ENCODE measurements at regions not wholly inside any gene's neighbourhood (a gene's known extent, or its start where the extent isn't known, plus 50 kb on each side); places are given as distances from the start of the nearest gene placed in this dataset.
"Not testable (repeated sequence)": the region's sequence is repeated elsewhere in the genome, so short reads cannot be mapped to it uniquely, and the experiment has no call there.

DNA sequence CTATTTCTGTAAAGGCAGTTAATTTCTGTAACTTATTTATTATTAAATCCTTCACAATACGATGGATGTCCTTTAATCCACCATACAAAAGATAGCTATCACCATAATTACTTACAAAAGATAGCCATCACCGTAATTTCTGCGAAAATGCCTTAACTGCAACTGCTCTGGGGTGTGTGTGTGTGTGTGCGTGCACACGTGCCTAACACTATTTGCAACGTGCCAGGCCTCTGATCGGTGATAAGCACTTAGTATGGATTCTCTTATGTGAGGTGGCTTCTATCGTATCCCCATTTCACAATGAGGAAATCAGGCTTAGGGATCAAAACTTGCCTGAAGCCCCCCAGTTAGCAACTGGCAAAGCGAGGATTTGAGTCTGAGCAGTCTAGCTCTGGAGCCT lies 67.1 kb upstream of the RBM24 start:
- Histone ChIP-seq H2BK20ac (ENCODE audit: low read depth, low read length, poor library complexity, severe bottlenecking) (no peak overlapping the region), H2BK120ac (ENCODE audit: low read depth, low read length, poor library complexity, severe bottlenecking) (no peak overlapping the region), H3K27me3 (ENCODE audit: insufficient read depth, low read length) (no peaks in the 10 kb centered on the region), H2AK5ac (ENCODE audit: insufficient read length, low read length) (no peak overlapping the region), H3K4me1 (ENCODE audit: insufficient read depth, low read length) (no peaks in the 10 kb centered on the region), H3K27ac (ENCODE audit: insufficient read length, low read depth, low read length) (no peak overlapping the region), H2AFZ (ENCODE audit: low read length) (no peak overlapping the region), H3K23me2 (ENCODE audit: insufficient read length, low read depth, low read length, poor library complexity, severe bottlenecking) (no peaks in the 10 kb centered on the region), H4K20me1 (ENCODE audit: control insufficient read depth, insufficient read depth, insufficient read length) (no peaks in the 10 kb centered on the region), H2BK5ac (ENCODE audit: insufficient read length, low read length) (no peak overlapping the region), H4K91ac (ENCODE audit: insufficient read length, low read depth, low read length) (no peak overlapping the region), H3T11ph (ENCODE audit: low read length) (no peak overlapping the region), H3K4me2 (ENCODE audit: insufficient read depth, insufficient read length, low read length) (no peak overlapping the region), H4K8ac (replicated peaks; ENCODE audit: insufficient read length, low read depth, low read length) (no peak overlapping the region), H3K18ac (ENCODE audit: insufficient read length, low read depth, low read length) (no peak overlapping the region), H3K56ac (ENCODE audit: insufficient read length, low read depth, low read length) (no peak overlapping the region), H2BK12ac (ENCODE audit: insufficient read length, low read depth, low read length) (no peak overlapping the region), H3K9me3 (ENCODE audit: control insufficient read depth, low read depth, low read length) (no peaks in the 10 kb centered on the region), H3K14ac (ENCODE audit: insufficient read depth, low read length) (no peak overlapping the region), H2BK15ac (ENCODE audit: low read depth, low read length) (no peak overlapping the region), H3K4ac (ENCODE audit: low read depth, low read length) (no peak overlapping the region), H3K79me1 (ENCODE audit: insufficient read depth, low read depth, low read length, poor library complexity, severe bottlenecking) (no peaks in the 10 kb centered on the region), H3K9ac (ENCODE audit: extremely low read depth, insufficient read length, low read length) (no peak overlapping the region), H4K5ac (ENCODE audit: insufficient read length, low read depth, low read length) (no peak overlapping the region), H3K79me2 (ENCODE audit: insufficient read depth, low read length) (no peaks in the 10 kb centered on the region), H3K23ac (ENCODE audit: insufficient read length, low read depth, low read length) (no peak overlapping the region)
- no peak overlapping the region for H3K4me3 Mint-ChIP-seq
- no peaks in the 10 kb centered on the region; the same call in 1 of the 2 replicates for H3K27me3 Mint-ChIP-seq (ENCODE audit: low read depth)
- 100% methylated on average over 1 of the region's 9 CpGs for WGBS (ENCODE audit: extremely low coverage, insufficient read length, low lambda C conversion rate)
- peaks cover 11 to 17% of the 10 kb centered on the region in 2 experiments for H3K9me3 Mint-ChIP-seq
- no peak for DNase-seq
- no peak overlapping the region for H3K27ac Mint-ChIP-seq
- peaks cover 0 to 12% (median 1%) of the 10 kb centered on the region in 3 experiments; a peak in 4 of 7 replicates for H3K36me3 Mint-ChIP-seq (ENCODE audit: insufficient read depth in 1 of 3, low read depth in 3 of 3)
- TF ChIP-seq, protein P1, sequence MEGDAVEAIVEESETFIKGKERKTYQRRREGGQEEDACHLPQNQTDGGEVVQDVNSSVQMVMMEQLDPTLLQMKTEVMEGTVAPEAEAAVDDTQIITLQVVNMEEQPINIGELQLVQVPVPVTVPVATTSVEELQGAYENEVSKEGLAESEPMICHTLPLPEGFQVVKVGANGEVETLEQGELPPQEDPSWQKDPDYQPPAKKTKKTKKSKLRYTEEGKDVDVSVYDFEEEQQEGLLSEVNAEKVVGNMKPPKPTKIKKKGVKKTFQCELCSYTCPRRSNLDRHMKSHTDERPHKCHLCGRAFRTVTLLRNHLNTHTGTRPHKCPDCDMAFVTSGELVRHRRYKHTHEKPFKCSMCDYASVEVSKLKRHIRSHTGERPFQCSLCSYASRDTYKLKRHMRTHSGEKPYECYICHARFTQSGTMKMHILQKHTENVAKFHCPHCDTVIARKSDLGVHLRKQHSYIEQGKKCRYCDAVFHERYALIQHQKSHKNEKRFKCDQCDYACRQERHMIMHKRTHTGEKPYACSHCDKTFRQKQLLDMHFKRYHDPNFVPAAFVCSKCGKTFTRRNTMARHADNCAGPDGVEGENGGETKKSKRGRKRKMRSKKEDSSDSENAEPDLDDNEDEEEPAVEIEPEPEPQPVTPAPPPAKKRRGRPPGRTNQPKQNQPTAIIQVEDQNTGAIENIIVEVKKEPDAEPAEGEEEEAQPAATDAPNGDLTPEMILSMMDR (conservative IDR thresholded peaks at IDR 0.05): no peak
- H3K4me1 Mint-ChIP-seq: peaks cover 4 to 7% of the 10 kb centered on the region in 2 experiments; a peak in 3 of 4 replicates

DNA sequence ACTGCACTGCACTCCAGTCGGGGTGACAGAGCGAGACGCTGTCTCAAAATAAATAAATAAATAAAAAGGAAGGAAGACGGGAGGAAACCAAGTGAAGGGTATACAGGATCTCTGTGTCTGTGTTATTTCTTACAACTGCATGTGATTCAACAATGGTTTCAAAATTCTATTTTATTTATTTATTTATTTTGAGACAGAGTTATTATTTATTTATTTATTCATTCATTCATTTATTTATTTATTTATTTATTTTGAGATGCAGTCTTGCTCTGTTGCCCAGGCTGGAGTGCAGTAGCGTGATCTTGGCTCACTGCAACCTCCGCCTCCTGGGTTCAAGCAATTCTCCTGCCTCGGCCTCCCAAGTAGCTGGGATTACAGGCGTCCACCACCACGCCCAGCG lies 64.2 kb upstream of the RBM24 start:
- no CpG with 5 or more reads among the region's 10 CpGs for WGBS (ENCODE audit: extremely low coverage, insufficient read length, low lambda C conversion rate)
- not testable (repeated sequence) for H3K27me3 Mint-ChIP-seq (ENCODE audit: low read depth); H3K27me3 ChIP-seq (ENCODE audit: insufficient read depth, low read length); H3K4me1 Mint-ChIP-seq; H2AK5ac ChIP-seq (ENCODE audit: insufficient read length, low read length); H3K23me2 ChIP-seq (ENCODE audit: insufficient read length, low read depth, low read length, poor library complexity, severe bottlenecking); H2AFZ ChIP-seq (ENCODE audit: low read length); H3T11ph ChIP-seq (ENCODE audit: low read length); H4K91ac ChIP-seq (ENCODE audit: insufficient read length, low read depth, low read length); H3K79me1 ChIP-seq (ENCODE audit: insufficient read depth, low read depth, low read length, poor library complexity, severe bottlenecking); H3K27ac Mint-ChIP-seq; H3K14ac ChIP-seq (ENCODE audit: insufficient read depth, low read length); H4K8ac ChIP-seq (replicated peaks; ENCODE audit: insufficient read length, low read depth, low read length); H3K79me2 ChIP-seq (ENCODE audit: insufficient read depth, low read length); H2BK20ac ChIP-seq (ENCODE audit: low read depth, low read length, poor library complexity, severe bottlenecking); H3K4me1 ChIP-seq (ENCODE audit: insufficient read depth, low read length); H2BK120ac ChIP-seq (ENCODE audit: low read depth, low read length, poor library complexity, severe bottlenecking); H3K36me3 Mint-ChIP-seq (ENCODE audit: insufficient read depth in 1 of 3, low read depth in 3 of 3); H2BK15ac ChIP-seq (ENCODE audit: low read depth, low read length); H3K27ac ChIP-seq (ENCODE audit: insufficient read length, low read depth, low read length); H4K5ac ChIP-seq (ENCODE audit: insufficient read length, low read depth, low read length); H3K18ac ChIP-seq (ENCODE audit: insufficient read length, low read depth, low read length); H3K9me3 ChIP-seq (ENCODE audit: control insufficient read depth, low read depth, low read length); H3K4ac ChIP-seq (ENCODE audit: low read depth, low read length); H3K4me3 Mint-ChIP-seq; H3K56ac ChIP-seq (ENCODE audit: insufficient read length, low read depth, low read length); H2BK12ac ChIP-seq (ENCODE audit: insufficient read length, low read depth, low read length); H3K23ac ChIP-seq (ENCODE audit: insufficient read length, low read depth, low read length); H3K9ac ChIP-seq (ENCODE audit: extremely low read depth, insufficient read length, low read length); H4K20me1 ChIP-seq (ENCODE audit: control insufficient read depth, insufficient read depth, insufficient read length); H2BK5ac ChIP-seq (ENCODE audit: insufficient read length, low read length); H3K4me2 ChIP-seq (ENCODE audit: insufficient read depth, insufficient read length, low read length); DNase-seq
- peaks cover 11 to 14% of the 10 kb centered on the region in 2 experiments for H3K9me3 Mint-ChIP-seq

All from H9 (cell line).